H1 (cell line): ENCODE measurements at regions not wholly inside any gene's neighbourhood (a gene's known extent, or its start where the extent isn't known, plus 50 kb on each side); places are given as distances from the start of the nearest gene placed in this dataset.

Experiments used
- CTCF ChIA-PET: fragments of 300-600 bp; sonication (Branson Sonifier 250); formaldehyde crosslinking; loops from one replicate; lab custom pipeline; 2021; ENCODE audit not compliant: partially characterized antibody; lab: Charles Lee
- POLR2A ChIA-PET: fragments of 300-600 bp; sonication (Branson Sonifier 250); formaldehyde crosslinking; loops from one replicate; lab custom pipeline; 2021; ENCODE audit warnings: inconsistent platforms; ENCODE audit not compliant: partially characterized antibody; lab: Charles Lee
- DNase-seq, 2 experiments: peaks; one replicate each; pipeline versions ENCODE4 v3.0.0 to v3.0.0-alpha.2; 2010 to 2022; ENCODE audit warnings: low spot score in 2 of 2, low read depth in 1 of 2, mixed read lengths in 1 of 2
- FAIRE-seq: peaks from 2 replicates; lab custom pipeline; 2011; peaks lifted over from hg19 to GRCh38; lab: Jason Lieb, UNC
- H2AFZ ChIP-seq: 2 replicates; pipeline ENCODE4 v1.8.1; 2012; ENCODE audit warnings: low read length, inconsistent platforms
- H2AK5ac ChIP-seq: 2 replicates; pipeline ENCODE4 v1.6.1; 2013; ENCODE audit warnings: low read depth, low read length
- H2BK120ac ChIP-seq: replicated peaks from 2 replicates; pipeline ENCODE3; 2013; ENCODE audit warnings: low read depth, low read length, inconsistent platforms
- H2BK12ac ChIP-seq: 2 replicates; pipeline ENCODE4 v1.6.1; 2013; ENCODE audit warnings: low read depth, low read length
- H2BK15ac ChIP-seq: 2 replicates; pipeline ENCODE4 v1.6.1; 2013; ENCODE audit warnings: low read length
- H2BK20ac ChIP-seq: 2 replicates; pipeline ENCODE4 v1.6.1; 2013; ENCODE audit warnings: low read length
- H2BK5ac ChIP-seq: 2 replicates; pipeline ENCODE4 v1.6.1; 2013; ENCODE audit warnings: low read depth, low read length
- H3K14ac ChIP-seq: 2 replicates; pipeline ENCODE4 v1.6.1; 2013; ENCODE audit warnings: inconsistent platforms; ENCODE audit not compliant: insufficient read length
- H3K18ac ChIP-seq: 2 replicates; pipeline ENCODE4 v1.6.1; 2013; ENCODE audit warnings: low read length; ENCODE audit errors: extremely low read depth
- H3K23ac ChIP-seq: 2 replicates; pipeline ENCODE4 v1.6.1; 2013; ENCODE audit warnings: inconsistent platforms; ENCODE audit not compliant: insufficient read length
- H3K23me2 ChIP-seq: 2 replicates; pipeline ENCODE4 v1.6.1; 2013; ENCODE audit warnings: low read depth, low read length
- H3K27ac ChIP-seq: 2 replicates; pipeline ENCODE4 v1.6.1; 2011; ENCODE audit warnings: low read depth, low read length, inconsistent platforms
- H3K27me3 ChIP-seq, 4 experiments: replicated peaks in 1 of 4; 1 replicate in 1 of 4; 2 replicates in 3 of 4; pipeline versions ENCODE4 v1.6.1 to v1.8.1; 2011 to 2013; ENCODE audit warnings: low read length in 3 of 4, mild to moderate bottlenecking in 3 of 4, inconsistent platforms in 2 of 4, mixed read lengths in 2 of 4, moderate library complexity in 1 of 4; ENCODE audit not compliant: control insufficient read depth in 3 of 4, insufficient read depth in 3 of 4; ENCODE audit errors: extremely low read depth in 1 of 4
- H3K36me3 ChIP-seq, 4 experiments: 2 replicates each; pipeline versions ENCODE4 v1.6.1 to v1.8.1; 2011 to 2013; ENCODE audit warnings: mild to moderate bottlenecking in 4 of 4, low read length in 3 of 4, moderate library complexity in 2 of 4, control low read depth in 1 of 4, inconsistent platforms in 1 of 4; ENCODE audit not compliant: insufficient read depth in 4 of 4, control insufficient read depth in 2 of 4
- H3K4ac ChIP-seq: replicated peaks from 2 replicates; pipeline ENCODE3; 2013; ENCODE audit warnings: low read length, low read depth, mixed read lengths, inconsistent platforms; ENCODE audit not compliant: insufficient read length
- H3K4me1 ChIP-seq, 4 experiments: replicated peaks in 1 of 4; 1 replicate in 1 of 4; 2 replicates in 3 of 4; pipeline versions ENCODE4 v1.6.1 to v1.8.1; 2011 to 2013; ENCODE audit warnings: low read length in 3 of 4, inconsistent platforms in 2 of 4, mixed read lengths in 1 of 4; ENCODE audit not compliant: insufficient read depth in 4 of 4, control insufficient read depth in 3 of 4
- H3K4me2 ChIP-seq, 2 experiments: 2 replicates each; pipeline versions ENCODE4 v1.6.1 to v1.8.1; 2011 to 2013; ENCODE audit warnings: low read depth in 2 of 2, low read length in 2 of 2, control low read depth in 1 of 2, inconsistent platforms in 1 of 2, mild to moderate bottlenecking in 1 of 2; ENCODE audit not compliant: insufficient read depth in 1 of 2
- H3K4me3 ChIP-seq, 4 experiments: fragments of 200-600, 300-600 bp in 1 of 4; sonication (generic), shearing (Covaris generic), sonication (Bioruptor Twin) in 1 of 4; 2 replicates each; pipeline versions ENCODE4 v1.5.1 to v1.8.1; 2011 to 2016; ENCODE audit warnings: low read length in 4 of 4, low read depth in 3 of 4, control low read depth in 2 of 4, inconsistent platforms in 2 of 4, mild to moderate bottlenecking in 2 of 4, mixed read lengths in 1 of 4, moderate library complexity in 1 of 4; ENCODE audit not compliant: insufficient read depth in 2 of 4; ENCODE audit errors: extremely low read depth in 1 of 4
- H3K56ac ChIP-seq: replicated peaks from 2 replicates; pipeline ENCODE3; 2013; ENCODE audit warnings: low read depth, mild to moderate bottlenecking, mixed read lengths, low read length, inconsistent platforms; ENCODE audit not compliant: insufficient read length
- H3K79me1 ChIP-seq: 2 replicates; pipeline ENCODE4 v1.6.1; 2013; ENCODE audit warnings: low read depth, low read length, control low read depth
- H3K79me2 ChIP-seq, 2 experiments: 2 replicates each; pipeline versions ENCODE4 v1.6.1 to v1.8.1; 2012 to 2013; ENCODE audit warnings: low read length in 2 of 2, mild to moderate bottlenecking in 2 of 2, inconsistent platforms in 1 of 2; ENCODE audit not compliant: insufficient read depth in 2 of 2, control insufficient read depth in 1 of 2
- H3K9ac ChIP-seq, 4 experiments: replicated peaks in 1 of 4; 1 replicate in 1 of 4; 2 replicates in 3 of 4; pipeline versions ENCODE4 v1.6.1 to v1.8.1; 2011 to 2013; ENCODE audit warnings: low read depth in 3 of 4, low read length in 3 of 4, control low read depth in 2 of 4, mild to moderate bottlenecking in 2 of 4, moderate library complexity in 2 of 4, inconsistent platforms in 1 of 4; ENCODE audit errors: extremely low read depth in 1 of 4
- H3K9me3 ChIP-seq, 2 experiments: 2 replicates each; pipeline versions ENCODE4 v1.6.1 to v1.8.1; 2012 to 2013; ENCODE audit warnings: mild to moderate bottlenecking in 2 of 2, moderate library complexity in 2 of 2, control low read depth in 1 of 2, inconsistent platforms in 1 of 2, low read depth in 1 of 2, low read length in 1 of 2, mixed read lengths in 1 of 2; ENCODE audit not compliant: insufficient read depth in 2 of 2
- H4K20me1 ChIP-seq, 2 experiments: replicated peaks in 1 of 2; 2 replicates each; pipeline versions ENCODE3 to v1.8.1; 2011 to 2013; ENCODE audit warnings: inconsistent platforms in 2 of 2, low read length in 2 of 2, mild to moderate bottlenecking in 1 of 2; ENCODE audit not compliant: insufficient read depth in 2 of 2, control insufficient read depth in 1 of 2
- H4K5ac ChIP-seq: 2 replicates; pipeline ENCODE4 v1.6.1; 2013; ENCODE audit warnings: low read length, low read depth, mixed read lengths, inconsistent platforms; ENCODE audit not compliant: insufficient read length
- H4K8ac ChIP-seq: 2 replicates; pipeline ENCODE4 v1.8.0; 2013; ENCODE audit warnings: mild to moderate bottlenecking, moderate library complexity, low read length, inconsistent platforms; ENCODE audit not compliant: insufficient read depth; ENCODE audit errors: extremely low read depth
- H4K91ac ChIP-seq: replicated peaks from 2 replicates; pipeline ENCODE3; 2013; ENCODE audit warnings: low read length, mixed read lengths, inconsistent platforms; ENCODE audit not compliant: insufficient read length
- ASH2L ChIP-seq: fragments of 200-600, 300-600 bp; sonication (generic); IDR thresholded peaks from one replicate; pipeline ENCODE4 v1.7.1; 2017; ENCODE audit warnings: low read length
- JUND ChIP-seq: IDR thresholded peaks from 2 replicates; pipeline ENCODE4 v1.6.1; 2011; ENCODE audit warnings: mild to moderate bottlenecking, improper control_type of control experiment, low read length
- MAFK ChIP-seq: IDR thresholded peaks from 2 replicates; pipeline ENCODE4 v1.6.1; 2012; ENCODE audit warnings: low read depth, mild to moderate bottlenecking, improper control_type of control experiment, low read length
- SAP30 ChIP-seq: fragments of 300-600 bp; sonication (generic); IDR thresholded peaks from 2 replicates; pipeline ENCODE4 v1.7.1; 2012; ENCODE audit warnings: low read length, moderate library complexity, mild to moderate bottlenecking, inconsistent platforms; ENCODE audit not compliant: insufficient read depth, insufficient replicate concordance
- SP2 ChIP-seq: IDR thresholded peaks from 2 replicates; pipeline ENCODE4 v1.6.1; 2012; ENCODE audit warnings: mild to moderate bottlenecking, low read length, inconsistent platforms
- SP4 ChIP-seq: IDR thresholded peaks from 2 replicates; pipeline ENCODE4 v1.6.1; 2012; ENCODE audit warnings: low read length, inconsistent platforms
- WGBS, 2 experiments: shearing (Covaris generic) in 1 of 2; methylation state at CpG; one replicate each; pipeline versions ENCODE4 v1.1.6 to v1.1.7; 2013 to 2015; ENCODE audit warnings: low lambda C conversion rate in 2 of 2, mixed read lengths in 2 of 2, inconsistent platforms in 1 of 2, low coverage in 1 of 2, missing lambda C conversion rate in 1 of 2; ENCODE audit not compliant: insufficient replicate concordance in 2 of 2, insufficient coverage in 1 of 2, insufficient read length in 1 of 2; ENCODE audit errors: extremely low coverage in 1 of 2, missing lambda C conversion rate in 1 of 2; 5-methylcytosine and 5-hydroxymethylcytosine counted together
- TF ChIP-seq, protein P1 (sequence below): IDR thresholded peaks from 2 replicates; pipeline ENCODE4 v1.6.1; 2012; ENCODE audit warnings: low read length, inconsistent platforms
- TF ChIP-seq, protein P2 (sequence below), 3 experiments: IDR thresholded peaks; 1 replicate in 2 of 3; 2 replicates in 1 of 3; pipeline versions ENCODE4 v1.5.1 to v1.6.1; 2011; ENCODE audit warnings: low read length in 3 of 3, mild to moderate bottlenecking in 3 of 3, inconsistent platforms in 2 of 3, low read depth in 1 of 3, moderate library complexity in 1 of 3; ENCODE audit not compliant: insufficient read depth in 1 of 3; ENCODE audit errors: control extremely low read depth in 1 of 3

DNA sequence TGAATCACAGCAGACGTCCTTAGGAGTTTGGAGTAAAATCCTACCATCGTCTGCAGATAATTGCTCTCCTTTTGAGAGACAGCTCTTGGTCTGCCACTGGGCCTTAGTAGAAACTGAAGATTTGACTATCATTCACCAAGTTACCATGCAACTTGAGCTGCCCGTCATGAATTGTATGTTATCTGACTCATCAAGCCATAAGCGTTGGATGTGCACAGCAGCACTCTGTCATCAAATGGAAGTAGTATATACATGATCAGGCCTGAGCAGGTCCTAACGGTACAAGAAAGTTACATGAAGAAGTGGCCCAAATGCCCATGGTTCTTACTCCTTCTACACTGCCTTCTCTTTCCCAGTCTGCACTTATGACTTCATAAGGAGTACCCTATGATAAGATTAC, 317.8 kb downstream of the GPATCH2 start:
- H3K4ac ChIP-seq = no peak overlapping the region
- H3K36me3 ChIP-seq = no peaks in the 10 kb centered on the region
- H2BK15ac ChIP-seq = no peak overlapping the region
- no peaks in the 10 kb centered on the region for H3K23me2 ChIP-seq
- POLR2A ChIA-PET = no interaction called here
- H2AFZ ChIP-seq = no peak overlapping the region
- no peak overlapping the region for H2BK12ac ChIP-seq
- no peak overlapping the region for H2BK20ac ChIP-seq
- H3K18ac ChIP-seq = no peak overlapping the region
- FAIRE-seq = no peak
- no peak overlapping the region for H3K56ac ChIP-seq
- no peak overlapping the region for H4K91ac ChIP-seq
- H3K9ac ChIP-seq = no peak overlapping the region
- H4K8ac ChIP-seq = no peak overlapping the region
- no peak overlapping the region for H3K4me3 ChIP-seq
- no peaks in the 10 kb centered on the region for H4K20me1 ChIP-seq
- no peaks in the 10 kb centered on the region for H3K79me1 ChIP-seq
- H3K27me3 ChIP-seq = no peaks in the 10 kb centered on the region
- peaks cover 0 to 2% (median 0%) of the 10 kb centered on the region in 4 experiments; a peak in 1 of 7 replicates for H3K4me1 ChIP-seq
- 90% methylated on average over 5 of the region's 5 CpGs; no CpG with 5 or more reads in 1 of the 2 experiments for WGBS, 2 experiments
- no peak overlapping the region for H3K14ac ChIP-seq
- no peak overlapping the region for H2BK120ac ChIP-seq
- no peak overlapping the region for H2BK5ac ChIP-seq
- H3K9me3 ChIP-seq = no peaks in the 10 kb centered on the region
- TF ChIP-seq MAFK (no peak), JUND (no peak), SP4 (no peak), ASH2L (no peak), SAP30 (no peak), SP2 (no peak)
- TF ChIP-seq, protein P1, sequence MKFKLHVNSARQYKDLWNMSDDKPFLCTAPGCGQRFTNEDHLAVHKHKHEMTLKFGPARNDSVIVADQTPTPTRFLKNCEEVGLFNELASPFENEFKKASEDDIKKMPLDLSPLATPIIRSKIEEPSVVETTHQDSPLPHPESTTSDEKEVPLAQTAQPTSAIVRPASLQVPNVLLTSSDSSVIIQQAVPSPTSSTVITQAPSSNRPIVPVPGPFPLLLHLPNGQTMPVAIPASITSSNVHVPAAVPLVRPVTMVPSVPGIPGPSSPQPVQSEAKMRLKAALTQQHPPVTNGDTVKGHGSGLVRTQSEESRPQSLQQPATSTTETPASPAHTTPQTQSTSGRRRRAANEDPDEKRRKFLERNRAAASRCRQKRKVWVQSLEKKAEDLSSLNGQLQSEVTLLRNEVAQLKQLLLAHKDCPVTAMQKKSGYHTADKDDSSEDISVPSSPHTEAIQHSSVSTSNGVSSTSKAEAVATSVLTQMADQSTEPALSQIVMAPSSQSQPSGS = no peak
- TF ChIP-seq, protein P2, sequence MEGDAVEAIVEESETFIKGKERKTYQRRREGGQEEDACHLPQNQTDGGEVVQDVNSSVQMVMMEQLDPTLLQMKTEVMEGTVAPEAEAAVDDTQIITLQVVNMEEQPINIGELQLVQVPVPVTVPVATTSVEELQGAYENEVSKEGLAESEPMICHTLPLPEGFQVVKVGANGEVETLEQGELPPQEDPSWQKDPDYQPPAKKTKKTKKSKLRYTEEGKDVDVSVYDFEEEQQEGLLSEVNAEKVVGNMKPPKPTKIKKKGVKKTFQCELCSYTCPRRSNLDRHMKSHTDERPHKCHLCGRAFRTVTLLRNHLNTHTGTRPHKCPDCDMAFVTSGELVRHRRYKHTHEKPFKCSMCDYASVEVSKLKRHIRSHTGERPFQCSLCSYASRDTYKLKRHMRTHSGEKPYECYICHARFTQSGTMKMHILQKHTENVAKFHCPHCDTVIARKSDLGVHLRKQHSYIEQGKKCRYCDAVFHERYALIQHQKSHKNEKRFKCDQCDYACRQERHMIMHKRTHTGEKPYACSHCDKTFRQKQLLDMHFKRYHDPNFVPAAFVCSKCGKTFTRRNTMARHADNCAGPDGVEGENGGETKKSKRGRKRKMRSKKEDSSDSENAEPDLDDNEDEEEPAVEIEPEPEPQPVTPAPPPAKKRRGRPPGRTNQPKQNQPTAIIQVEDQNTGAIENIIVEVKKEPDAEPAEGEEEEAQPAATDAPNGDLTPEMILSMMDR (IDR thresholded peaks at IDR 0.05; ENCODE audit: control extremely low read depth in 1 of 3, insufficient read depth in 1 of 3, low read depth in 1 of 3, low read length in 3 of 3) = no peak
- CTCF ChIA-PET = interaction anchor here (0.7 to 3.2 kb wide), 7 partner anchors 10 to 712 kb away, joined by 3 to 14 read pairs (median 4); no protein-coding TSS in a partner anchor
- no peak overlapping the region for H4K5ac ChIP-seq
- H3K27ac ChIP-seq = no peak overlapping the region
- no peak for DNase-seq
- H3K23ac ChIP-seq = no peak overlapping the region
- H2AK5ac ChIP-seq = no peak overlapping the region
- no peak overlapping the region for H3K4me2 ChIP-seq
- no peaks in the 10 kb centered on the region for H3K79me2 ChIP-seq
